ENCODE measurements at regions not wholly inside any gene's neighbourhood (a gene's known extent, or its start where the extent isn't known, plus 50 kb on each side); places are given as distances from the start of the nearest gene placed in this dataset.

- ATAC-seq, result no peak
- H3K27ac ChIP-seq, result no peak overlapping the region
- no peak for DNase-seq
- no peak for TF ChIP-seq CTCF (IDR thresholded peaks at IDR 0.05)
- no peaks in the 10 kb centered on the region for H3K36me3 ChIP-seq
- intact Hi-C loops (cut with DNase I), result no loop called here
- no peaks in the 10 kb centered on the region for H3K4me1 ChIP-seq
- H3K27me3 ChIP-seq, result no peaks in the 10 kb centered on the region
- no peak overlapping the region for H3K4me3 ChIP-seq
- no peaks in the 10 kb centered on the region for H3K9me3 ChIP-seq
These were observed 525.4 kb upstream of the ID4 start for GRCh38 chr6:19311786-19312185.

GRCh38 chr6:19312241-19312978 lies 524.8 kb upstream of the ID4 start:
- ATAC-seq (no peak), DNase-seq (no peak)
- Histone ChIP-seq H3K4me3 (no peak overlapping the region), H3K4me1 (no peaks in the 10 kb centered on the region), H3K27me3 (no peaks in the 10 kb centered on the region), H3K36me3 (no peaks in the 10 kb centered on the region), H3K9me3 (no peaks in the 10 kb centered on the region), H3K27ac (no peak overlapping the region)
- intact Hi-C loops (cut with DNase I), result no loop called here
- TF ChIP-seq CTCF (IDR thresholded peaks at IDR 0.05), result no peak

GRCh38 chr6:19317431-19317986 lies 519.7 kb upstream of the ID4 start:
- intact Hi-C loops (cut with DNase I), result no loop called here
- Histone ChIP-seq H3K4me3 (no peak overlapping the region), H3K27me3 (no peaks in the 10 kb centered on the region), H3K27ac (no peak overlapping the region), H3K4me1 (no peaks in the 10 kb centered on the region), H3K36me3 (no peaks in the 10 kb centered on the region), H3K9me3 (no peaks in the 10 kb centered on the region)
- TF ChIP-seq CTCF (IDR thresholded peaks at IDR 0.05), result no peak
- DNase-seq (no peak), ATAC-seq (no peak)

- H3K36me3 ChIP-seq, result no peaks in the 10 kb centered on the region
- intact Hi-C loops (cut with DNase I), result no loop called here
- H3K4me3 ChIP-seq, result no peak overlapping the region
- ATAC-seq, result no peak
- DNase-seq, result no peak
- H3K4me1 ChIP-seq, result no peaks in the 10 kb centered on the region
- no peak for TF ChIP-seq CTCF (IDR thresholded peaks at IDR 0.05)
- H3K9me3 ChIP-seq, result no peaks in the 10 kb centered on the region
- H3K27ac ChIP-seq, result no peak overlapping the region
- no peaks in the 10 kb centered on the region for H3K27me3 ChIP-seq
These were observed 518.2 kb upstream of the ID4 start for GRCh38 chr6:19319005-19319404.

GRCh38 chr6:19320111-19320581 lies 517.0 kb upstream of the ID4 start:
- ATAC-seq (no peak), DNase-seq (no peak)
- no peak for TF ChIP-seq CTCF (IDR thresholded peaks at IDR 0.05)
- Histone ChIP-seq H3K4me3 (no peak overlapping the region), H3K27ac (no peak overlapping the region), H3K36me3 (no peaks in the 10 kb centered on the region), H3K4me1 (no peaks in the 10 kb centered on the region), H3K9me3 (no peaks in the 10 kb centered on the region), H3K27me3 (no peaks in the 10 kb centered on the region)
- intact Hi-C loops (cut with DNase I), result no loop called here
